Stimulated activated CD4-positive, alpha-beta T cell treated with anti-CD3 and anti-CD28 coated beads, TNF-alpha, amount 100 ng/mL, for 48 hours (primary cell): ENCODE measurements at regions not wholly inside any gene's neighbourhood (a gene's known extent, or its start where the extent isn't known, plus 50 kb on each side); places are given as distances from the start of the nearest gene placed in this dataset.

ENCODE experiments used
- DNase-seq, 3 donors: peaks; one replicate each; pipeline ENCODE4 v3.0.0-alpha.2; 2020; ENCODE audit warnings: low read depth in 3 of 3

DNA sequence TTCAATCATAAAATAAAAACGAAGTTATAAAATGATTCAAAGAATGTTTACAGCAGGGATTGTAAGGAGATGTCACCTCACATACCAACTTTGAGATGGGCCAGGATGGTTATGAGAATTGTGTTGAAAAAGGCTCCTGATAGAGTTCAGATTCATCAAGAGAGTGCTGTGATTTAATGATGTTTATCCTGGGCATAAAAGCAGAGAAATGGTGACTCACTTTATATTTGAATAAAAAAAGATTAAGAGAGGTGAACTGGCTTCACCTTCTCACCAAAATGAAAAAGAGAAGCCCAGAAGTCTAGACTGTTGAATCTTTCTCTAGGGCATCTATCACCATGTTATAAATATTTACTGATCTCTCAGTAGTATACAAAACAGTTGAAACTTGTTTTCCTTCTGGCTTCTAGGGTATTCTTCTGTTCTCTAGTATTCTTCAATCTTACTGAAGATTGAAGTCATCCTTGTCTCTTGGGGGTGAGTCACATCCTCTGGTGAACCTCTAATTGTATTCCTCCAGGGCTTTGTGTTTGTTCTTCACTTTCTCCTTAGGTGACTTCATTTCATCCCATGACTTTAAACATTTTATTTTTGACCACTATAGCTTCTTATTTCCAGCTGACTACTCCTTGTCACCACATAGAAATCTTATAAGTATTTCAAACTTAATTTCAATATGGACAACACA lies 1237.3 kb upstream of the C9orf72 start:
- no peak for DNase-seq

- DNase-seq: no peak
These were observed 1247.5 kb upstream of the C9orf72 start for GRCh38 chr9:28820741-28821140.

DNA sequence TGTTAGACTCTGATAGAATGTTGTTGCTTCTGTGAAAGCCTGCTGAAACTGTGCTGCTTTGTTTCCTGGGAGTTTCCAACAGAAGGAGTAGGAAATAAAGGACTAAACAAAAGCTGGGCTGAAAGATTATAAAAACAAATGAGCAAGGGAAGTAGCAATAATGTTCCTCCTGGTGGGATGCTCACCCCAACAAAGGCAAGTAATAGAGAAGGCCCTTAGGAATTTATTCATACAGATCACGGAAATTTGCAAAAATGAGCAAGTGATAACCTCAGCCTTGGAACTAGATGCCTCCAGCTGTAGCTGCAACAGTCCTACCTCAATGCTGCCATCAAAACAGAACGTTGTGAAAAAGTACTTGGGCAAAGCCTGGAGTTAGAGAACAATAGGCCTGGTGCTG lies 1248.0 kb upstream of the C9orf72 start:
- no peak for DNase-seq

- DNase-seq: no peak
These were observed 1251.2 kb upstream of the C9orf72 start for GRCh38 chr9:28824432-28824963.

- no peak for DNase-seq
These were observed 1259.0 kb upstream of the C9orf72 start for GRCh38 chr9:28832168-28832770.

DNA sequence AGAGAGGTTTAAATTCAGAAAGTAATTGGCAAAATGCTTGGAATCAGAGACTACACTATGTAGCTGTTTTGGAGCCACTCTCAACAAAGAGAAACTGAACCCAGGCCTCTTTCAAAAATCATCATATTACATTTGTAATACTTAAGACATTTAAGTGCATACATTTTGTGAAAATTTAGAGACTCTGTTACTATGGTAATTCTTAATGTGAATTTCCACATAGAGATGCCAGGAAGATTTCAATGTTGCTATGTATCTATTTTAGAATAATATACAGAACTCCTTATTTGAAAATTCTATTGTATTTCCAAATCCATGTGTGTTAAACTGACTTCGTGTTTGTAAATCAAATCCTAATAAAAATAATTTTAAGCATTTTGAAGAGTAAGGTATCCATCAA lies 1260.9 kb upstream of the C9orf72 start:
- no peak for DNase-seq

GRCh38 chr9:28839778-28840430 lies 1266.6 kb upstream of the C9orf72 start:
- no peak for DNase-seq

DNA sequence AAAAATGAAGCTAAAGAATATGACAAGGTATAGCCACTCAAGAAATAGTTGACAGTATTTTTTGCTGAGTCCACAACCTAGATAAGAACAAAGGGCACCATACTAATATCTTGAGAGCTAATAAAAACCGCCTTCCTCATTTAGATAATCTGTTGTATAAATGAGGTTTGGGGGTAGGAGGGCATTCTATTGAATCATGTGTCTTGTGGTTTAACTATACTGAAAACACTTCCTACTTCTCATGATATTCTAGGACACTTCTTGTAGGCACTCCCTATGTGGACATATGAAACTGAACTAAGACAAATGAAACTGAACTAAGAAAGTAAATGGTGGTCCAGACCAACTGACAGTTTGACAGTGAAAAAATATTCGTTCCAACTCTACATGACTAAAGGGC lies 1268.5 kb upstream of the C9orf72 start:
- DNase-seq: no peak

GRCh38 chr9:28847331-28847730 lies 1274.0 kb upstream of the C9orf72 start:
- no peak for DNase-seq

GRCh38 chr9:28848671-28849070 lies 1275.4 kb upstream of the C9orf72 start:
- no peak for DNase-seq

- DNase-seq: no peak
These were observed 1280.2 kb upstream of the C9orf72 start for GRCh38 chr9:28853477-28853876.

- no peak for DNase-seq
These were observed 1293.7 kb upstream of the C9orf72 start for GRCh38 chr9:28866951-28867350.

- DNase-seq: no peak
These were observed 1295.1 kb upstream of the C9orf72 start for GRCh38 chr9:28868228-28868990.

DNA sequence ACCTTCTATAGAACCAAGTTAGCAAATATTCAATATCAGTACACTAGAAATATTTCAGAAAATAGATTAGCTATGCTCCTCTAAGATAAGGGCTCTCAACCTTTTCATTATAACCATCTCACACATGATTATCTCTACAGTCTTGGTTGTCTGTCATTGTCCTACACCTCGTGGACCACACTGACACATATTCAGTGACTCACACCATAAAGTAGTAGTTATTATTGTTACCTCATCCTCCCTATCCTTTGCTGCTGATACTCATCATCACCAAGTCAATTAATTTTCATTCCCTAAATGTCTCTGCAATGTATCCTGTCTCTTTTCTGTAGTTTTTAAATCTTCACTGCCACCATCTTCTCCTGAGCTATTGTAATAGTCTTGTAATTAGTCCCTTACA lies 1309.2 kb upstream of the C9orf72 start:
- DNase-seq: no peak

GRCh38 chr9:28883234-28883633 lies 1310.0 kb upstream of the C9orf72 start:
- no peak for DNase-seq

DNA sequence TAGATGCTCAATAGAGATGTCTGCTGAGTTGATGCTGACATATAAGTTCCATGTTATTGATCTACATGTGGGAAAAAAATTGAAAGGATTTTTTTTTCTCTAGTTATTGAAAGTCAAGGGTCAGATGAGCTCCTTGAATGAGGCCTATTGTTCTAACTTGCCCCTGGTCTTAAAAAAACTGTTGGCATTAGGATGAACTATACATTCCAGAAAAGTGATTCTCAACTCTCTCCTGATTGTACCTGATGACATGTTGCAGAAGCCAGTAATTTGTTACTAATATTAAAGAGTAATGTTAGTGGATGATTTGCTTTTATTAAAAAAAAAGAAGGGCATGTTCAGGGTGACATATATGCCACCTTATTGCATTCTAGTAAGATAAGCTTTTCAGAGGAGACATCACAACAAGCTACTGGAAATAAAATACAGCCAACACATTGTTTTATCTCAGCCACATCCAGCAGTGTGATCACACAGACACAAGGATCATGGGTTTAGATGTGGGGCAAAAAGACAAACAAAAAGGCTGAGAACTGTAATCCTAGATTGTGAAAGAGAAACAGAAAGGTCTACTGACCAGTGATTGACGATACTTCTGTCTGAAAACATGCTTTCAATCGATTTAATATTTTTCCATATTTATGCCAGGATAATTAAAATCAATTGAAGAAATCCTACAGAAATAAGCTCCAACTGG lies 1314.1 kb upstream of the C9orf72 start:
- DNase-seq: no peak

DNA sequence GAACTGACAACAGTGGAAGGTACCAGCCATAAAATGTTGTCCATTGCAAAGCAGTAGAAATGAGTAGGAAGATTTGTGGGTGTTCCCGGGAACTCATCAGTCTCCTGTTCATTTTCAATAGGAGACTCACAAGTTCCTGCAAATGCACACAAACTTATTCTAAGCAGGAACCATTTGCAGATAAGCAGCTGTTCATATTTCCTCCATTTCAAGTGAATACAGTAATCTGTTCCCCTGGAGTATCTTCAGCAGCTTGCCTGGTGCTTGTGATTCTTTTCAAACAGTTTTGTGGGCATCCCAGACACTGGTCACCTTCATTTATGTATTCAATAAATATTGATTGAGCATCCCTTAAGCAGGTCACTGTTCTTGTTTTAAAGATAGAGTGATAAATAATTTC lies 1315.5 kb upstream of the C9orf72 start:
- DNase-seq: no peak

GRCh38 chr9:28892538-28892937 lies 1319.3 kb upstream of the C9orf72 start:
- DNase-seq: no peak

DNA sequence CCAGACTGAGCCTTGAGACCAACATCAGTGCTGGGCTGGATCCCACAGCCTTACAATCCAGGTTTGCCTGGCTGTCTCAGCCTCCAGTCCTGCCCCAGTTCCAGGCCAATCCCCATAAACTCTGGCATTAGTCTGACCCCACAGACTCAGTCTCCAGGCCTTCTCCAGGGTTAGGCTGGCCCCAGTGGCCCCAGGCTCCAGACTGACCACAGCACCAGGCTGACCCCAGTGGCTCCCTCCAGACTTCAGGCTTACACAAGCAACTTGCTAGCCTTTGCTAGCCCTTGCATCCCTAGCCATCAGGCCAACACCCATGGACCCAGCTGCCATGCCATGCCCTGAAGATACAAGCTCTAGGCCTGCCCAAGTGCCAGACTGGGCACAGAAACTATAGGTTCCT lies 1326.0 kb upstream of the C9orf72 start:
- DNase-seq: no peak

- DNase-seq: no peak
These were observed 1326.6 kb upstream of the C9orf72 start for GRCh38 chr9:28899926-28900325.

- DNase-seq: no peak
These were observed 1327.1 kb upstream of the C9orf72 start for GRCh38 chr9:28900406-28900805.

DNA sequence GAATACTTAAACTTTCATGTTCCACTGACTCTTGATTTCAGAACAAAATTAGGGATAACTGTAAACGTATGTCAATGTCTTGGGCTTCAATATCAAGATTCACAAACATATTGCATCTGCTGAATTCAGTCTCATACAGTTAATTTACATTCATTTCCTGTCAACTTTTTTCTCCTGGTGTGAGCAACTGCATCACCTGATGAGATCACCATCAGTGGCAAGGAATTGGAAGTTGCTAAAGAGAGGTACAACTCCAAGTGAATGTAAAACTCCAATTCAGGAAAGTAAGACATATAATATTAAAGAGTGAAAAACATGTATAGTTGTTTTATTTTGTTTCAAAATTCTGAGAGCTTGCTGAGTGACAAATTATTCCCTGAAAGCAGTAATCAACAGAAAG lies 1336.2 kb upstream of the C9orf72 start:
- no peak for DNase-seq
